Inflammatory macrophage (primary cell): ENCODE measurements at regions not wholly inside any gene's neighbourhood (a gene's known extent, or its start where the extent isn't known, plus 50 kb on each side); places are given as distances from the start of the nearest gene placed in this dataset.
A peak's percentile ranks its signal among the peaks of the same experiment; 100 is the strongest.

Source experiments
- DNase-seq, 2 donors: peaks; one replicate each; pipeline ENCODE4 v3.0.0-alpha.2; 2020 to 2022

- DNase-seq: no peak
Measured at GRCh38 chr16:10317425-10318001, 68.3 kb upstream of the ATF7IP2 start.

DNA sequence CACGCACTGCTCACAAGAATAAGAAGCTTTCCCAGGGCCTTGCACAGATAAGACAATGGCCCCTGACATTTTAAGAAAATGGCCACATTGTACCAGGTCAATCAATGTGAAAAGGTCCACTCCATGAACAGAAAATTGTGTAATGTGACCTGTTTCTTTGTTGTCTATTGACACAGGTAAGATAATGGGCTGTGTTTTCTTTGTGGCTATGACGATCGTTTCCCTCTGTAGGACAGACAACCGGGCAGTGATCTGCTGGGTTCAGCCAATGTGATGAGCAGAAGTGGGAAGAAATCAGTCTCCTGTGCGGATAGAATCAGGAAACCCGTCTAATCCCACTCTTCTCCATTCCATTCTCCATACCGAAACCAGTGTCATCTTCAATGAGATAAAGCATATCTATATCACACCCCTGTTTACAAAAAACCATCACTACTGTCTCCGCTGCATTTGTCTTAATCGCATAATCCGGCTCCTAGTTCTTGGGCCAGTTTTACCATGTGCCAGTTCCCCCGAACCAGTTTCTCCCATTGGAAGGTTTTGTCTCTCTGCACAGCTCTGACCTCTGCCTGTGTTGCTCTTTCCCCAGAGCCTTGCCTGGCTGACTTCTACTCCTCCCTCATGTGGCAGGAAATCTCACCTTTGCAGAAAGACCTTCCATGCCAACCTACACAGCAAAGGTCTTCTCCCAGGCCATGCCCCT is 66.9 kb upstream of the ATF7IP2 start:
- no peak for DNase-seq

DNA sequence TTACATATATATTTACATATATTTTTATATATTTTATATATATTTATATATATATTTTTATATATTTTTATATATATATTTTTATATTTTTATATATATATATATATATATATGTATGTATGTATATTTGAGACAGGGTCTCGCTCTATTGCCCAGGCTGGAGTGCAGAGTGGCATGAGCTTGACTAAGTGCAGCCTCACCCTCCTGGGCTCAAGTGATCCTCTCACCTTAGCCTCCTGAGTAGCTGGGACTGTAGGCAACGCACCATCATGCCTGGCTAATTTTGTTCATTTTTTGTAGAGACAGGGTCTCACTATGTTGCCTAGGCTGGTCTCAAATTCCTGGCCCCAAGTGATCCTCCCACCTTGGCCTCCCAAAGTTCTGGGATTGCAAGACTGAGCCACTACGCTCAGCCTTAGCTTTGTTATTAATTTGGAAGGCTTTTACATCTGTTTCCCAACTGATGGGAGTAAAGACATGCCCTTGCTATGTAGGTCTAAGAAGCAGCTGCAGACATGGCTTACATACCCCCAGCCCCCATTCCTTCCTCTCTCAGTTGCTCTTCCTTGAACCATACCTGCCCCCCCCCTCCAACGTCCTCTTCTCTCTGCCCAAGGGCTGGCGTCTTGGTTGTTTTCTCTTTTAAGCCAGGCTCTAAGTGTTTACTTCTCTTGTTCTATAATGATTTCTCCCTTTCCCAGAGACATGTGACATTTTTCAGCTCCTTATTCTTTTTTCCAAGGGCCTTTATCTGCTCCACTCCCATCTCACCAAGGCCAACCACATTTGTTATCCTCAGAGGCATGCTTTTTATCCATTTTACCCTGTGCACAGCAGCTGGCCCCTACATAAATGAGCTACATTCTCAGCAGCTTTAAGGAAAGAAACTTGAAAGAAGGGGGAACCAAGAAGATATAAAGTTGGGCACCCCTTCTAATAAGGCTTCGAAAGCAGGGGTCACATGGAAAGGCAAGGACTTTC is 64.2 kb upstream of the ATF7IP2 start:
- no peak for DNase-seq

DNA sequence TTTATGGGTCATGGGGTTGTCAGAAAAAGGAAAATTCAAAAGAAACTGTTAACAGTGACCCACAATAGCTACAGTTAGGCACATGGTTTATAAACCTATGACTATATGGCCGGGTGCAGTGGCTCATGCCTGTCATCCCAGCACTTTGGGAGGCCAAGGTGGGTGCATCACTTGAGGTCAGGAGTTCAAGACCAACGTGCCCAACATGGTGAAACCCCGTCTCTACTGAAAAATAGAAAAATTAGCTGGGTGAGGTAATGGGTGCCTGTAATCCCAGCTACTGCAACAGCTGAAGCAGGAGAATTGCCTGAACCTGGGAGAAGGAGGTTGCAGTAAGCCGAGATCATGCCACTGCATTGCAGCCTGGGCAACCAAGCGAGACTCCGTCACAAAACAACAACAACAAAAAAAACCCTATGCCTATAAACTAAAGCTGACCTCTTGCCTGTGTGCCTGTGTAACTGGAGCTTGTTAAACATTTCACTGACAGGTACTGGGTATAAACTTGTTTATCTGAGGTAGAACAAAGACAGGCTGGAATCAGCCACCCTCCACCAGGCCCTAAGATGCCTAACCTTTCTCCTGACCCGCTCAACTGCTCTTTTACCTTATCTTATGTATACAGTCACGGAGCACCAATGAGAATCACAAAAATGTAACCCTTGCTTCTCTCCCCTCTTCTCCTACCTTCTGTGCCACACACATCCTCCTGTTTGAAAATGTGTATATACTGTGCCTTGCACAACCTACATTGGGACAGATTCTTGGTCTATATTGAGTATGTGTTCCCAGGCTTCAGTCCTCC is 62.9 kb upstream of the ATF7IP2 start:
- no peak for DNase-seq

DNA sequence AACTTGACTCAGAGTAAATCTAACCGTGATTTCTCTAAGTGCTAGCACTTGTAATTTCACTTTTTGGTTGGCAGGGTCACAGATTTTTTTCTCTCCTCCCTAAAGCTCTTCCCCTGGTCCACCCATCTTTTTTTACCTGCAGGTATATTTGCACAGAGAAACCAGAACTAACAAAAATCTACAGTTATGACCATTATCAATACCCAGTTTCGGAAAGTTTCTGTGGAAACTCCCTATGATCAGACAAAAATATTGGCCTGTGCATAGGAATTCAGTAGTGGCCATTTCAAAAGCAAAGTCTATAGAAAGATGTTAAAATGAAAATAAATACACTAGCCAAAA is 62.4 kb upstream of the ATF7IP2 start:
- no peak for DNase-seq

DNA sequence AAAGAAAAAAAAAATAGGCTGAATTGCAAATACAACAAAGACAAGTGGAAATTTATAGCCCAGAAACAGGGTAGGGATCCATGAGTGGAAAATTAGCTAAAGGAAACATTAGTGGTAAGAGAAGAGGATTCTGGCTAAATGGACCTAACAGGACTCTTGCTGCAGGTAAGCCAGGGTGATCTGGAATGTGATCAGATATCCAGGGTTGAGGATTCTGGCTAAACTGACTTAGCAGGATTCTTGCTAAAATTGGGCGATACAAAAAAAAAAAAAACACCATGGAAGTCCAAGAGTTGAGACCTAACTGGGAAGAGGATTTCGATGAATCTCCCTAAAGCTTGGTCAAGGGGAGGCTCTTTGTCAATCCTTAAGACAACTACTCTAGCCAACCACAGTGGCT is 61.7 kb upstream of the ATF7IP2 start:
- DNase-seq: no peak

DNA sequence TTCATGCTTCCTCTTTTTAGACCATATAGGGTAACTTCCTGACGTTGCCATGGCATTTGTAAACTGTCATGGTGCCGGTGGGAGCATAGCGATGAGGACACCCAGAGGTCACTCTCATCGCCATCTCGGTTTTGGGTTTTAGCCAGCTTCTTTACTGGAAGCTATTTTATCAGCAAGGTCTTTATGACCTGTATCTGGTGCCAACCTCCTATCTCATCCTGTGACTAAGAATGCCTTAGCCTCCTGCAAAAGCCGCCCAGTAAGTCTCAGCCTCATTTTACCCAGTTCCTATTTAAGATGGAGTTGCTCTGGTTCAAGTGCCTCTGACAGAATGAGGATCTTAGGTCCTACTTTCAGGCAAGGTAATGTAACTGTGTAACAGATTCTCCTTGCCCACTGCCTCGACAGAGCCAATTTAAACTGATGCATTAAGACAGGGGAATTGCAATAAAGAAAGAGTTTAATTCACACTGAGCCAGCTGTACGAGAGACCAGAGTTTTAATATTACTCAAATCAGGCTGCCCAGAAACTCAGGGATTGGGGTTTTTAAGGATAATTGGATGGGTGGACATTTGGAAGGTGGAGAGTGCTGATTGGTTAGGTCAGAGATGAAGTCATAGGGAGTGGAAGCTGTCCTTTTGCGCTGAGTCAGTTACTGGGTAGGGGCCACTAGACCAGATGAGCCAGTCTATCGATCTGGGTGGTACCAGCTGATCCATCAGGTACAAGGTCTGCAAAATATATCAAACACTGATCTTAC is 59.9 kb upstream of the ATF7IP2 start:
- DNase-seq: no peak

GRCh38 chr16:10326647-10327046 is 59.2 kb upstream of the ATF7IP2 start:
- DNase-seq: no peak

DNA sequence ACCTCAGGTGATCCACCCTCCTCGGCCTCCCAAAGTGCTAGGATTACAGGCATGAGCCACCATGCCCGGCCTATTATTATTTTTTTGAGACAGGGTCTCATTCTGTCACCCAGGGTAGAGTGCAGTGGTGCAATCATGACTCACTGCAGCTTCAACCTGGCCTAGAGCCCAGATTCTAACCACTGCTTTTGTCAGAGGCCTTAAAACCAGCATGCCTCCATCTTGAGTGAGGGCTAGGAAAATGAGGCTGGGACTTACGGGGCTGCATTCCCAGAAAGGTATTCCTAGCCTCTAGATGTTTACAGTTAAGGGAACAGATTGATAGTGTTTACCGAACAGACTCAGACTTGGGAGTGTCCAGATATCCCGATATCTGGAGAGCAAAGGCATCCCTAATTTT is 57.6 kb upstream of the ATF7IP2 start:
- peak in 1 of 2 donors; percentile 12 for DNase-seq

- DNase-seq: no peak
Measured at GRCh38 chr16:10332241-10332640, 53.6 kb upstream of the ATF7IP2 start.

- no peak for DNase-seq
Measured at GRCh38 chr16:10332775-10333174, 53.1 kb upstream of the ATF7IP2 start.

DNA sequence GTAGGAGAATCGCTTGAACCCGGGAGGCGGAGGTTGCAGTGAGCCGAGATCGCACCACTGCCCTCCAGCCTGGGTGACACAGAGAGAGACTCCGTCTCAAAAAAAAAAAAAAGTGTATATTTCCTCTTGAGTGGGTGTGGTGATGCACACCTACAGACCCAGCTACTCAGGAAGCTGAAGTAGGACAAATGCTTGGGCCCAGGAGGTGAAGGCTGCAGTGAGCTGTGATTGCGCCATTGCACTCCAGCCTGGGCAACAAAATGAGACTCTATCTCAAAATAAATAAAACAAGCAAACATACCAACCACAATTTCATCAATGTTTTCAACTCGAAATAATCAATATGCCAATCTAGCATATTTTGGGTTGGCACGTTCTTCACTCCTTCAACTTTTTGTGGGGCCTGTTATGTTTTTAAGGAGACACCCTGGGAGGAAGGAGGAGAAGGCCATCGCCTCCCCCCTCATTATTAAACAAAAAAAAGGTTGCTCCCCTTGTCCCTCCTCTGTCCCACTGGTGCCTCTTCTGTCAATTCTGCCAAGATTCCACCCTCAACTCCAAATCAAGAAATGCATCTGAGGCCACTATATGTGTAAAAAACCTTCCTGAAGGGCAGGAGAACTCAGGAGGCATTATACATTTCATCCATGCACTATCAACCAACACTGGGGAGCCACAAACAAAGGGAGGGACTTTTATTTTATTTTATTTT is 52.4 kb upstream of the ATF7IP2 start:
- DNase-seq: no peak

- DNase-seq: no peak
Measured at GRCh38 chr16:10335681-10336080, 50.2 kb upstream of the ATF7IP2 start.
